ENCODE measurements at regions not wholly inside any gene's neighbourhood (a gene's known extent, or its start where the extent isn't known, plus 50 kb on each side); places are given as distances from the start of the nearest gene placed in this dataset.

GRCh38 chr17:65431116-65431515, 130.3 kb downstream of the AXIN2 start:
- TF ChIP-seq POLR2A (IDR thresholded peaks at IDR 0.05) = no peak
- TF ChIP-seq CTCF (IDR thresholded peaks at IDR 0.05) = no peak

Measured in vagina (tissue), 2 donors.